SK-N-SH (cell line): ENCODE measurements at regions not wholly inside any gene's neighbourhood (a gene's known extent, or its start where the extent isn't known, plus 50 kb on each side); places are given as distances from the start of the nearest gene placed in this dataset.

ENCODE experiments used
- CTCF ChIA-PET: fragments of 300-600, 350-600 bp; formaldehyde crosslinking; extraction: SDS; loops from one replicate; lab custom pipeline; 2021; lab: Yijun Ruan, JAX
- POLR2A ChIA-PET: fragments of 350-600 bp; sonication (Branson Sonifier 250); formaldehyde crosslinking; extraction: SDS; loops from one replicate; lab custom pipeline; 2020; ENCODE audit warnings: antibody characterized with exemption, inconsistent platforms; lab: Yijun Ruan, JAX
- DNase-seq: peaks from one replicate; pipeline ENCODE4 v3.0.0; 2012
- H2AFZ ChIP-seq: fragments of 200-600 bp; sonication (generic); 2 replicates; pipeline ENCODE4 v1.8.1; 2016; ENCODE audit warnings: antibody characterized with exemption, mild to moderate bottlenecking, low read depth
- H3F3A ChIP-seq: fragments of 200-600 bp; sonication (generic); replicated peaks from 2 replicates; pipeline ENCODE3; 2016; ENCODE audit warnings: antibody characterized with exemption, mild to moderate bottlenecking; ENCODE audit not compliant: insufficient read depth
- H3K27ac ChIP-seq, 2 experiments: fragments of 200-500 bp in 1 of 2; fragments of 200-600 bp in 1 of 2; sonication (Bioruptor generic) in 1 of 2; sonication (generic), shearing (Covaris generic) in 1 of 2; 2 replicates each; pipeline versions ENCODE4 v1.5.1 to v1.6.1; 2014 to 2016; ENCODE audit warnings: low read depth in 2 of 2, inconsistent platforms in 1 of 2, low read length in 1 of 2, mild to moderate bottlenecking in 1 of 2, mixed read lengths in 1 of 2
- H3K27me3 ChIP-seq: fragments of 200-600 bp; sonication (generic), shearing (Covaris generic); 2 replicates; pipeline ENCODE4 v1.6.1; 2016; ENCODE audit warnings: mixed run types; ENCODE audit not compliant: insufficient read depth
- H3K36me3 ChIP-seq, 2 experiments: fragments of 200-500 bp in 1 of 2; fragments of 200-600 bp in 1 of 2; sonication (Bioruptor generic) in 1 of 2; sonication (generic) in 1 of 2; replicated peaks in 1 of 2; 2 replicates each; pipeline versions ENCODE3 to v1.5.1; 2014 to 2016; ENCODE audit warnings: low read length in 1 of 2, mild to moderate bottlenecking in 1 of 2; ENCODE audit not compliant: insufficient read depth in 2 of 2, control insufficient read depth in 1 of 2
- H3K4me1 ChIP-seq, 2 experiments: fragments of 200-500 bp in 1 of 2; fragments of 200-600 bp in 1 of 2; sonication (Bioruptor generic) in 1 of 2; sonication (generic), shearing (Covaris generic) in 1 of 2; 2 replicates each; pipeline versions ENCODE4 v1.5.1 to v1.6.1; 2014 to 2016; ENCODE audit warnings: low read depth in 1 of 2, low read length in 1 of 2, mixed run types in 1 of 2; ENCODE audit not compliant: insufficient read depth in 2 of 2, control insufficient read depth in 1 of 2
- H3K4me2 ChIP-seq: fragments of 200-600 bp; sonication (generic), shearing (Covaris generic); 2 replicates; pipeline ENCODE4 v1.6.1; 2017; ENCODE audit warnings: mixed run types
- H3K4me3 ChIP-seq, 2 experiments: fragments of 200-500 bp in 1 of 2; fragments of 200-600 bp in 1 of 2; sonication (Bioruptor generic) in 1 of 2; sonication (generic), shearing (Covaris generic) in 1 of 2; 2 replicates each; pipeline versions ENCODE4 v1.5.1 to v1.8.1; 2014 to 2016; ENCODE audit warnings: low read depth in 2 of 2, inconsistent platforms in 1 of 2, low read length in 1 of 2, mild to moderate bottlenecking in 1 of 2, mixed read lengths in 1 of 2, moderate library complexity in 1 of 2
- H3K79me2 ChIP-seq: fragments of 200-600 bp; sonication (generic); 2 replicates; pipeline ENCODE4 v1.8.1; 2017; ENCODE audit warnings: mild to moderate bottlenecking; ENCODE audit not compliant: insufficient read depth
- H3K9ac ChIP-seq: fragments of 200-600 bp; sonication (generic); 2 replicates; pipeline ENCODE4 v1.6.1; 2017; ENCODE audit warnings: mixed run types
- H3K9me2 ChIP-seq: fragments of 200-600 bp; sonication (generic); 2 replicates; pipeline ENCODE4 v1.6.1; 2017; ENCODE audit warnings: mixed run types
- H3K9me3 ChIP-seq: fragments of 200-600 bp; sonication (generic); 2 replicates; pipeline ENCODE4 v1.6.1; 2017; ENCODE audit warnings: mixed run types, mild to moderate bottlenecking, moderate library complexity
- H4K20me1 ChIP-seq: fragments of 200-600 bp; sonication (generic); 2 replicates; pipeline ENCODE4 v1.6.1; 2017; ENCODE audit warnings: mild to moderate bottlenecking, mixed run types; ENCODE audit not compliant: insufficient read depth
- EP300 ChIP-seq, 2 experiments: IDR thresholded peaks; 2 replicates each; pipeline versions ENCODE4 v1.4.0 to v1.6.1; 2012; ENCODE audit warnings: borderline replicate concordance in 1 of 2, low read depth in 1 of 2, low read length in 1 of 2
- FOXJ3 ChIP-seq: sonication (generic); formaldehyde crosslinking; IDR thresholded peaks from 2 replicates; pipeline ENCODE4 v1.5.1; 2020; ENCODE audit warnings: mild to moderate bottlenecking, missing genetic modification reagents
- GABPA ChIP-seq: IDR thresholded peaks from 2 replicates; pipeline ENCODE4 v1.4.0; 2012; ENCODE audit warnings: low read depth, mild to moderate bottlenecking
- MXI1 ChIP-seq: IDR thresholded peaks from 2 replicates; pipeline ENCODE4 v1.6.1; 2012; ENCODE audit warnings: mild to moderate bottlenecking, low read depth, low read length, improper control_type of control experiment
- RAD21 ChIP-seq: IDR thresholded peaks from 2 replicates; pipeline ENCODE4 v1.6.1; 2012; ENCODE audit warnings: mild to moderate bottlenecking, low read length
- RFX5 ChIP-seq: IDR thresholded peaks from 2 replicates; pipeline ENCODE4 v1.6.1; 2012; ENCODE audit warnings: mild to moderate bottlenecking, improper control_type of control experiment, low read length
- RXRA ChIP-seq: IDR thresholded peaks from 2 replicates; pipeline ENCODE4 v1.4.0; 2012; ENCODE audit warnings: low read depth, mild to moderate bottlenecking, borderline replicate concordance
- SIN3A ChIP-seq: IDR thresholded peaks from 2 replicates; pipeline ENCODE4 v1.6.1; 2012; ENCODE audit warnings: low read depth, mild to moderate bottlenecking, low read length, moderate library complexity, borderline replicate concordance
- WGBS: methylation state at CpG from one replicate; pipeline ENCODE4 v1.1.6; 2017; ENCODE audit warnings: low lambda C conversion rate; 5-methylcytosine and 5-hydroxymethylcytosine counted together
- TF ChIP-seq, protein P1 (sequence below): IDR thresholded peaks from 2 replicates; pipeline ENCODE4 v1.6.1; 2012; ENCODE audit warnings: mild to moderate bottlenecking, low read depth, low read length, moderate library complexity
- TF ChIP-seq, protein P2 (sequence below): IDR thresholded peaks from 2 replicates; pipeline ENCODE4; 2012
- TF ChIP-seq, protein P3 (sequence below): fragments of 200-600 bp; sonication (generic); IDR thresholded peaks from 2 replicates; pipeline ENCODE4 v1.6.1; 2017; ENCODE audit warnings: antibody characterized with exemption, mild to moderate bottlenecking, moderate library complexity

DNA sequence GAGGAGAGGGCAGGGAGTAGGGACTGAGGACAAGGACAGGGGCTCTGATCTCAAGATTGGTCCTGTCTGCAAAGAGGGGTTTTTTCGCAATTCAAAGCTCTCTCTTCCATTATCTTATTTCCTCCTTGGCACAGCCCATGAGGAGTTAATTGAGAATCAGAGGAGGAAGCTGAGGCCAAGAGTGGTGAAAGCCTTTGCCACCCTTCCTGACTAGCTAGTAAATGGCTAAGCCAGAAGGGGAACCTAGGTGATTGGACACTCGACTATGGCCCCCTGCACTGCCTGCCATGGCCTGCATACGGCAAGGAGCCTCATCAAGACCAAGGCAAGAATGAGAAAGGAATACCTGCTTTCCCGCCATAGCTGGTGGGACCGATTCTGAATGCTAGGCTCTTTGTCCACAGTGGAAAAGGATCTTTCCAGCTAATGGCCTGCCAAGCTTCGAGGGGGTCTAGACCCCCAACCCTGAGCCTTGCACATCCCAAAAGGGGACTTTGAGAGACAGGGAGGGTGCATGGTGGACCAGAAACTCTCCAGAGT lies 237.9 kb downstream of the HAUS1 start:
- Histone ChIP-seq H2AFZ (no peak overlapping the region), H3K36me3 (no peaks in the 10 kb centered on the region), H3K4me2 (no peak overlapping the region), H3K4me3 (no peak overlapping the region), H3K9me2 (no peaks in the 10 kb centered on the region), H3K79me2 (no peaks in the 10 kb centered on the region), H3K27me3 (no peaks in the 10 kb centered on the region), H3K27ac (no peak overlapping the region), H3F3A (no peaks in the 10 kb centered on the region), H3K9me3 (no peaks in the 10 kb centered on the region), H4K20me1 (no peaks in the 10 kb centered on the region), H3K4me1 (peaks cover 0 to 38% of the 10 kb centered on the region in 2 experiments; a peak in 2 of 4 replicates), H3K9ac (no peak overlapping the region)
- ChIA-PET POLR2A (no interaction called here), CTCF (interaction anchor here (1.0 to 1.5 kb wide), 3 partner anchors 9 to 138 kb away, joined by 3 to 8 read pairs (median 4); no protein-coding TSS in a partner anchor)
- TF ChIP-seq RFX5: no peak
- no peak for TF ChIP-seq SIN3A
- no peak for TF ChIP-seq FOXJ3 (CRISPR knock-in tag)
- TF ChIP-seq MXI1: no peak
- TF ChIP-seq EP300 (IDR thresholded peaks at IDR 0.05; ENCODE audit: borderline replicate concordance in 1 of 2, low read depth in 1 of 2, low read length in 1 of 2): no peak
- TF ChIP-seq, protein P1, sequence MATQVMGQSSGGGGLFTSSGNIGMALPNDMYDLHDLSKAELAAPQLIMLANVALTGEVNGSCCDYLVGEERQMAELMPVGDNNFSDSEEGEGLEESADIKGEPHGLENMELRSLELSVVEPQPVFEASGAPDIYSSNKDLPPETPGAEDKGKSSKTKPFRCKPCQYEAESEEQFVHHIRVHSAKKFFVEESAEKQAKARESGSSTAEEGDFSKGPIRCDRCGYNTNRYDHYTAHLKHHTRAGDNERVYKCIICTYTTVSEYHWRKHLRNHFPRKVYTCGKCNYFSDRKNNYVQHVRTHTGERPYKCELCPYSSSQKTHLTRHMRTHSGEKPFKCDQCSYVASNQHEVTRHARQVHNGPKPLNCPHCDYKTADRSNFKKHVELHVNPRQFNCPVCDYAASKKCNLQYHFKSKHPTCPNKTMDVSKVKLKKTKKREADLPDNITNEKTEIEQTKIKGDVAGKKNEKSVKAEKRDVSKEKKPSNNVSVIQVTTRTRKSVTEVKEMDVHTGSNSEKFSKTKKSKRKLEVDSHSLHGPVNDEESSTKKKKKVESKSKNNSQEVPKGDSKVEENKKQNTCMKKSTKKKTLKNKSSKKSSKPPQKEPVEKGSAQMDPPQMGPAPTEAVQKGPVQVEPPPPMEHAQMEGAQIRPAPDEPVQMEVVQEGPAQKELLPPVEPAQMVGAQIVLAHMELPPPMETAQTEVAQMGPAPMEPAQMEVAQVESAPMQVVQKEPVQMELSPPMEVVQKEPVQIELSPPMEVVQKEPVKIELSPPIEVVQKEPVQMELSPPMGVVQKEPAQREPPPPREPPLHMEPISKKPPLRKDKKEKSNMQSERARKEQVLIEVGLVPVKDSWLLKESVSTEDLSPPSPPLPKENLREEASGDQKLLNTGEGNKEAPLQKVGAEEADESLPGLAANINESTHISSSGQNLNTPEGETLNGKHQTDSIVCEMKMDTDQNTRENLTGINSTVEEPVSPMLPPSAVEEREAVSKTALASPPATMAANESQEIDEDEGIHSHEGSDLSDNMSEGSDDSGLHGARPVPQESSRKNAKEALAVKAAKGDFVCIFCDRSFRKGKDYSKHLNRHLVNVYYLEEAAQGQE: no peak
- TF ChIP-seq, protein P2, sequence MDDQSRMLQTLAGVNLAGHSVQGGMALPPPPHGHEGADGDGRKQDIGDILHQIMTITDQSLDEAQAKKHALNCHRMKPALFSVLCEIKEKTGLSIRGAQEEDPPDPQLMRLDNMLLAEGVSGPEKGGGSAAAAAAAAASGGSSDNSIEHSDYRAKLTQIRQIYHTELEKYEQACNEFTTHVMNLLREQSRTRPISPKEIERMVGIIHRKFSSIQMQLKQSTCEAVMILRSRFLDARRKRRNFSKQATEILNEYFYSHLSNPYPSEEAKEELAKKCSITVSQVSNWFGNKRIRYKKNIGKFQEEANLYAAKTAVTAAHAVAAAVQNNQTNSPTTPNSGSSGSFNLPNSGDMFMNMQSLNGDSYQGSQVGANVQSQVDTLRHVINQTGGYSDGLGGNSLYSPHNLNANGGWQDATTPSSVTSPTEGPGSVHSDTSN: no peak
- TF ChIP-seq, protein P3, sequence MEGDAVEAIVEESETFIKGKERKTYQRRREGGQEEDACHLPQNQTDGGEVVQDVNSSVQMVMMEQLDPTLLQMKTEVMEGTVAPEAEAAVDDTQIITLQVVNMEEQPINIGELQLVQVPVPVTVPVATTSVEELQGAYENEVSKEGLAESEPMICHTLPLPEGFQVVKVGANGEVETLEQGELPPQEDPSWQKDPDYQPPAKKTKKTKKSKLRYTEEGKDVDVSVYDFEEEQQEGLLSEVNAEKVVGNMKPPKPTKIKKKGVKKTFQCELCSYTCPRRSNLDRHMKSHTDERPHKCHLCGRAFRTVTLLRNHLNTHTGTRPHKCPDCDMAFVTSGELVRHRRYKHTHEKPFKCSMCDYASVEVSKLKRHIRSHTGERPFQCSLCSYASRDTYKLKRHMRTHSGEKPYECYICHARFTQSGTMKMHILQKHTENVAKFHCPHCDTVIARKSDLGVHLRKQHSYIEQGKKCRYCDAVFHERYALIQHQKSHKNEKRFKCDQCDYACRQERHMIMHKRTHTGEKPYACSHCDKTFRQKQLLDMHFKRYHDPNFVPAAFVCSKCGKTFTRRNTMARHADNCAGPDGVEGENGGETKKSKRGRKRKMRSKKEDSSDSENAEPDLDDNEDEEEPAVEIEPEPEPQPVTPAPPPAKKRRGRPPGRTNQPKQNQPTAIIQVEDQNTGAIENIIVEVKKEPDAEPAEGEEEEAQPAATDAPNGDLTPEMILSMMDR: no peak
- TF ChIP-seq RAD21: no peak
- no peak for TF ChIP-seq RXRA
- no peak for TF ChIP-seq GABPA
- WGBS: 58% methylated on average over 4 of the region's 6 CpGs
- DNase-seq: no peak
